ENCODE measurements at regions not wholly inside any gene's neighbourhood (a gene's known extent, or its start where the extent isn't known, plus 50 kb on each side); places are given as distances from the start of the nearest gene placed in this dataset.

GRCh38 chr20:56843817-56844216 is 214.7 kb downstream of the TFAP2C start:
- no peak overlapping the region for H3K4me3 Mint-ChIP-seq
- H3K4me1 Mint-ChIP-seq, result no peaks in the 10 kb centered on the region
- no peak for ATAC-seq
- no peak for DNase-seq
- H3K27ac Mint-ChIP-seq, result no peak overlapping the region
- peaks cover 2 to 5% of the 10 kb centered on the region in 2 donors for H3K9me3 Mint-ChIP-seq
- H3K27me3 Mint-ChIP-seq, result peaks cover 8% of the 10 kb centered on the region

DNA sequence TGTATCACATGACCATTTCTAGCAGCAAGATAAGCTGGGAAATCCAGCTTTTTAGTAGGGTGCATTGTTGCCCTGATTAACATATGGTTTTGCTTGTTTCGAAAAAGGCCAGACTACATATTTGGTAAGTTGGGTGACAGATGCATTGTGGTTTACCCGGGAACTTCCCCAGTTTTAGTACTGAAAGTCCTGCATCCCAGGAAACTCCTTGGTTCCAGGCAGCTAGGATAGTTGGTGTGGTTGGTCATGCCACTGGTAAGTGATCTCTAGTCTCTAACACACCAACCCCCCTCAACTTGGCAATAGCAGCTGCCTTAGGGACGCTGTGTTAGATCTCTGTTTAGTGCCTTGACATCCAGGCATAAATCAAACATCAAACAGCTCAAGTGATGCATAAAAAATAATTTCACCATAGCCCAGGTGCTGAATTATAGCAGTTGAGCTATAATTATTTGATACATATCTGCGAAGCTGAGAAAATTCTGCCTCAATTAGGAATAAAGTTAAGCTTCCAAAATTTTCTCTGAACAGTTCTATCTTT is 216.5 kb downstream of the TFAP2C start:
- no peak for DNase-seq
- Mint-ChIP-seq H3K9me3 (no peaks in the 10 kb centered on the region), H3K27me3 (peaks cover 8% of the 10 kb centered on the region), H3K4me1 (no peaks in the 10 kb centered on the region), H3K27ac (no peak overlapping the region), H3K4me3 (no peak overlapping the region)
- no peak for ATAC-seq

DNA sequence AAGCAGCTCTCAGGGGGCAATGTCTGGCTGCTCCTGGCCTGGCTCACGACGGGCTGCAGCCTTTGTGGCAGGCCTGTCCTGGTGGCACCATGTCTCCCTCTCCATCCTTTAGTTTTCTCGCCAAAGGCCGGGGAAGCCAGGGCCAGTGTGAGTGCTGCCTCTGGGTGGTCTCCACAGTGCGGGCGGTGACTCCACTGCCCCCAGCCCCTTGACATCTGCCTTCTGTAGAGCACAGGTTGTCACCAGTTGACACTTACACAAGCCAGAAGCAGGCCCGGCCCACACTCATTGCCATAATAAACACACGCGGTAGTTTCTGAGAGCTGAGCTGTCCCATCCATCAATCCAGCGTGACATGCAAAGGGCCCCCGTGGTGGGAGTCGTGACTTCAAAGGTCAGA is 219.5 kb downstream of the TFAP2C start:
- DNase-seq, result no peak
- H3K27ac Mint-ChIP-seq, result peak overlapping the region in 1 of 2 donors; percentile 49
- peaks cover 8% of the 10 kb centered on the region for H3K27me3 Mint-ChIP-seq
- H3K4me3 Mint-ChIP-seq, result no peak overlapping the region
- ATAC-seq, result no peak
- no peaks in the 10 kb centered on the region for H3K4me1 Mint-ChIP-seq
- H3K9me3 Mint-ChIP-seq, result no peaks in the 10 kb centered on the region

DNA sequence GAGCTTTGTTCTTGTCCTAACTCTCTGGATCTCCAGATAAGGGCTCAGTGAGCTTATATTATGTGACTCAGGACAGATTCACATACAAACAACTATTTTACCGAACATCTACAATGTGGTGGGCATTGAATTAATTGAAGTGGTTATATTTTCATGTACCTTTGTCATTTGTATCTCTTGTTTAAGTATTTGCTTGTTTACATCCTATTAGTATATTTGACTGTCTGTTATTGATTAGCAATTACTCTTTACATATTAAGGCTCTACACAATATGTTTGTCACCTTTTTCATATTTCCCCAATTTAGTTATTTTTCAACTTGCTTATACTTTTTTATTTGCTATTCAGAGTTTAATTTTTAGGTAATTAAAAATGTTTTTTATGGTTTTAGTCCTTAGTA is 222.4 kb downstream of the TFAP2C start:
- Mint-ChIP-seq H3K9me3 (no peaks in the 10 kb centered on the region), H3K4me1 (no peaks in the 10 kb centered on the region), H3K27me3 (peaks cover 8% of the 10 kb centered on the region), H3K27ac (no peak overlapping the region), H3K4me3 (no peak overlapping the region)
- ATAC-seq, result no peak
- no peak for DNase-seq

GRCh38 chr20:56855708-56856107 is 226.6 kb downstream of the TFAP2C start:
- ATAC-seq (no peak), DNase-seq (no peak)
- Mint-ChIP-seq H3K27ac (no peak overlapping the region), H3K4me1 (no peaks in the 10 kb centered on the region), H3K4me3 (no peak overlapping the region), H3K27me3 (peaks cover 15% of the 10 kb centered on the region), H3K9me3 (no peaks in the 10 kb centered on the region)

DNA sequence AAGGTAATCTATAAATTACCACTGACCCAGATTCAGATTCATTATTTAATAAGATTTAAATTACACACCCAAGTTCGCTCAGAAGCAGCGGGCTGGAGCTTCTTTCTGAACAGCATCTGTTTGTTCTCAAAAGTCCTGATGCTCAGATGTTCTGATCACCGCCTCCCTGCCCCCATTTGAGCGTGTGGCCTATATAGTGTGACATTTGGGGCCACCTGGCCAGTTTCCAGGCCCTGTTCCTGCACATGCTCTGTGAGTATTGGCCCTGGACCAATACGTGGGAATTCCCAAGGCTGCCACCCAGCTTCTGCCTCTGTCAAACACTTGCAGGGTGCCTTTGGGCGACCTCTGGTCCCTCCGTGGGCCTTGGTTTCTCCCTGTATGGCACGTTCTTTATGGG is 228.8 kb downstream of the TFAP2C start:
- ATAC-seq, result no peak
- DNase-seq, result no peak
- H3K27me3 Mint-ChIP-seq, result peaks cover 32% of the 10 kb centered on the region
- no peaks in the 10 kb centered on the region for H3K9me3 Mint-ChIP-seq
- no peak overlapping the region for H3K27ac Mint-ChIP-seq
- no peak overlapping the region for H3K4me3 Mint-ChIP-seq
- no peaks in the 10 kb centered on the region for H3K4me1 Mint-ChIP-seq

DNA sequence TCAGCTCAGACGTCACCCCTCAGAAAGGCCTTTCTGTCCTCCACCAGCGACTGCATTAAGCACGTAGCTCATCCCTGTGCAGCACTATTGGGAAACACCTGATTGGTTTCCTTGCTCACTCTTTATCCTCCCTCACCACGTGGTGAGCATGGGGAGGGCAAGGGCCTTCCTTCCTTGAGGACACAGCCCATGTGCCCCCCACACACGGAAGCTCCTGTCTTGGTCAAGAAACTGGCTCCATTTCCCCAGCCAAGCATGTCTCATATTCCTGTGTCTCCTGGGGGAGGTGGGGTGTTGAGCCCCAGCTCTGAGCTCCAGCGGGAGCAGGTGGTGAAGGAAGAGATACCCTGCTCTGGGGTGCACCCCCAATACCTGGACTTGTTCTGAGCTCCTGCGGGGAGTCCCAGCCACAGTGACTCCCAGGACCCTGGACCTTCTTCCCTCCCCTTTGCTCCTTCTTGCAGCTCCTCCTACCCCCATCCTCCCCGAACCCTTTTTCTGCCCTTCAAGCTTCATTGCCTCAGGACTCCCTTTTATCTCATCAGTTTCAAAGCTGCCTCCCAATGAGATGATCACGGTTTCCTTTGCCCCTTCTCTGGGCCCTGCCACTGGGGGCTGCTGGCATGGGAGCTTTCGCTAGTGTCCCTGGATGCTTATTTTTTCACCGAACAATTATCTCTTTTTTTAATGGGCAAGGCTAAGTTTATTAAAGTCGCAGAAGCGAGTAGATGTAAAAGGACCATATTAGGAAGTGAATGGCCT is 230.1 kb downstream of the TFAP2C start:
- Mint-ChIP-seq H3K4me1 (no peaks in the 10 kb centered on the region), H3K4me3 (no peak overlapping the region), H3K27ac (peak overlapping the region in 1 of 2 donors; percentile 36), H3K27me3 (peaks cover 42% of the 10 kb centered on the region), H3K9me3 (no peaks in the 10 kb centered on the region)
- ATAC-seq, result no peak
- DNase-seq, result no peak

GRCh38 chr20:56859801-56860261 is 230.7 kb downstream of the TFAP2C start:
- Mint-ChIP-seq H3K9me3 (no peaks in the 10 kb centered on the region), H3K4me1 (no peaks in the 10 kb centered on the region), H3K27ac (no peak overlapping the region), H3K4me3 (no peak overlapping the region), H3K27me3 (peaks cover 48% of the 10 kb centered on the region)
- DNase-seq, result no peak
- ATAC-seq, result no peak

GRCh38 chr20:56860413-56860812 is 231.3 kb downstream of the TFAP2C start:
- H3K9me3 Mint-ChIP-seq, result no peaks in the 10 kb centered on the region
- H3K4me1 Mint-ChIP-seq, result no peaks in the 10 kb centered on the region
- no peak overlapping the region for H3K27ac Mint-ChIP-seq
- ATAC-seq, result no peak
- no peak overlapping the region for H3K4me3 Mint-ChIP-seq
- H3K27me3 Mint-ChIP-seq, result peaks cover 48% of the 10 kb centered on the region
- no peak for DNase-seq

DNA sequence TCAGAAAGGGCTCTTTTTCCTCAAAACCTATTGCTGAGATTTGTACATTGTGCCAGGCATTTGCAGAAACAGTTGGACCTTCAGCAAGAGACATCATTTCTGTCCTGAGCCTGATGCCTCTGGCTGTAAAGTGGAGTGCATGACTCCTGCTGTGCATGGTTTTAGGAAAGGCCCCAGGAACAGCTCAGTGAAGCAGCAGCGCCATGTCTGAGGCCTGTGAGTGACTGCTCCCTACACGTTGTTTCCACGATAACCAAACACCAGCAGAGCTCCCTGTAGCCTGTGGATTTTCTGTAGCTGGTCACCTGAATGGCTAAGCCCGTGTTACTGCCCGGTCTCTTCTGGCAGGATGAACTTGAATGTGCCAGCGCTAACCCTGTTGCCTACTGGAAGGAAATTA is 232.5 kb downstream of the TFAP2C start:
- no peaks in the 10 kb centered on the region for H3K4me1 Mint-ChIP-seq
- H3K27me3 Mint-ChIP-seq, result peaks cover 48% of the 10 kb centered on the region
- no peaks in the 10 kb centered on the region for H3K9me3 Mint-ChIP-seq
- no peak overlapping the region for H3K4me3 Mint-ChIP-seq
- no peak overlapping the region for H3K27ac Mint-ChIP-seq
- ATAC-seq, result no peak
- DNase-seq, result no peak

DNA sequence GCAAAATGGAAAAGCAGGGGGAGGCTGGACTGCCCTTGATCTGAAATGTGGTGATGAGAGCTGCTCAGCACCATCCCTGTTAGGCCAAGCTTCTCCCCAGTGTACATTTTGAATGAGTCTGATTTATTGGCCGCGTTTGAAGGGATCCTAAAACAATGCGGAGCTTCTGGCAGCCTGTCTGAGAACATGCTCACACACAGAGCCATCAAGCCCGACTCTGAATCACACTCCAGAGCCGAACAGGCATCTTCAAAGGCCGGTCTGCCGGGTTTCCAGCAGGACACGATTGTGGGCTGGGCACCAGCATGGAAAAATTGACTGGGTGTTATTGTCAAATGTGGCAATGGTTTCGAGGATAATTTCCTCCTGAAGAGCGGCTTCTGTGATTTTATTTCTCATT is 235.9 kb downstream of the TFAP2C start:
- ATAC-seq, result no peak
- DNase-seq, result no peak
- peaks cover 40% of the 10 kb centered on the region for H3K27me3 Mint-ChIP-seq
- no peaks in the 10 kb centered on the region for H3K9me3 Mint-ChIP-seq
- no peaks in the 10 kb centered on the region for H3K4me1 Mint-ChIP-seq
- H3K27ac Mint-ChIP-seq, result no peak overlapping the region
- H3K4me3 Mint-ChIP-seq, result no peak overlapping the region

GRCh38 chr20:56867128-56867527 is 238.0 kb downstream of the TFAP2C start:
- H3K4me3 Mint-ChIP-seq, result no peak overlapping the region
- no peaks in the 10 kb centered on the region for H3K4me1 Mint-ChIP-seq
- no peak for DNase-seq
- no peaks in the 10 kb centered on the region for H3K9me3 Mint-ChIP-seq
- H3K27ac Mint-ChIP-seq, result no peak overlapping the region
- peaks cover 25% of the 10 kb centered on the region for H3K27me3 Mint-ChIP-seq
- no peak for ATAC-seq

DNA sequence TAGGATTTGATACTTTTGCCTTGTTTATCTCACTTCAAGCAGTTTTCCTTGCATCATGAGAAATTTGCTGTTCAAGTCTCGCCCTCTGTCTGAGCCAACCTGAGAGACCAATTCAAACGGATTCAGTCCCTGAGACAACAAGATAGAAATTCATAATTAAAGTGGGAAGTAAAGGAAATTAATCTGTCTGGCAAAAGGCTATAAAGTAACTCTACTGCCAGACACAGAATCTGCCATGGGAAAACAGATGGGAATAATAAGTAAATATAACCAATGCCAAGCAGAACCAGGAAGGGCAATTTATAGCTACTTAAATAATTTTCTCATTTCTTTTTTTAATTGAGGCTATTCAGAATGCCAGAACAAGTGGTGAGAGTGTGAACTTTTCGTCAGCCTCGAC is 239.6 kb downstream of the TFAP2C start:
- Mint-ChIP-seq H3K4me3 (no peak overlapping the region), H3K27me3 (peaks cover 11% of the 10 kb centered on the region), H3K9me3 (no peaks in the 10 kb centered on the region), H3K4me1 (no peaks in the 10 kb centered on the region), H3K27ac (no peak overlapping the region)
- no peak for DNase-seq
- ATAC-seq, result no peak

DNA sequence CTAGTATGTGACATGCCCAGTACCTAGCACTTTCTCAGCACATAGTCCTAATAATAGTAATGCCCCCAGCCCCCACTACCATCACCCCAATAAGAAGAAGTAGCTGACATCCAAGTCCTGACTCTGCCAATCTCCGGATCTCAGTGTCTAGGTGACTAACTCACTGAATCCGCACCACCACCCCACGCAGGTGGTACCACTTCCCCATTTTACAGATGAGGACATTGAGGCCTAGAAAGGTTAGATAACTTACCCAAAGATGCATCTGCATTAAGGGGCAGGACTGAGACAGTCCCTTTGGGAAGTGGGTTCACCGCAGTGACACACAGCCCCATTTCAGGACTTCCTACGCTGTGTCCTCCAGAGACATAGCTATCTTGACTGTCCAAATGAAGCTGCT is 241.2 kb downstream of the TFAP2C start:
- Mint-ChIP-seq H3K27ac (no peak overlapping the region), H3K4me3 (no peak overlapping the region), H3K27me3 (no peaks in the 10 kb centered on the region), H3K9me3 (no peaks in the 10 kb centered on the region), H3K4me1 (no peaks in the 10 kb centered on the region)
- no peak for ATAC-seq
- DNase-seq, result no peak

- Mint-ChIP-seq H3K9me3 (no peaks in the 10 kb centered on the region), H3K27me3 (no peaks in the 10 kb centered on the region), H3K27ac (no peak overlapping the region), H3K4me3 (no peak overlapping the region), H3K4me1 (no peaks in the 10 kb centered on the region)
- DNase-seq (no peak), ATAC-seq (no peak)
These were observed 242.6 kb downstream of the TFAP2C start for GRCh38 chr20:56871691-56872090.

DNA sequence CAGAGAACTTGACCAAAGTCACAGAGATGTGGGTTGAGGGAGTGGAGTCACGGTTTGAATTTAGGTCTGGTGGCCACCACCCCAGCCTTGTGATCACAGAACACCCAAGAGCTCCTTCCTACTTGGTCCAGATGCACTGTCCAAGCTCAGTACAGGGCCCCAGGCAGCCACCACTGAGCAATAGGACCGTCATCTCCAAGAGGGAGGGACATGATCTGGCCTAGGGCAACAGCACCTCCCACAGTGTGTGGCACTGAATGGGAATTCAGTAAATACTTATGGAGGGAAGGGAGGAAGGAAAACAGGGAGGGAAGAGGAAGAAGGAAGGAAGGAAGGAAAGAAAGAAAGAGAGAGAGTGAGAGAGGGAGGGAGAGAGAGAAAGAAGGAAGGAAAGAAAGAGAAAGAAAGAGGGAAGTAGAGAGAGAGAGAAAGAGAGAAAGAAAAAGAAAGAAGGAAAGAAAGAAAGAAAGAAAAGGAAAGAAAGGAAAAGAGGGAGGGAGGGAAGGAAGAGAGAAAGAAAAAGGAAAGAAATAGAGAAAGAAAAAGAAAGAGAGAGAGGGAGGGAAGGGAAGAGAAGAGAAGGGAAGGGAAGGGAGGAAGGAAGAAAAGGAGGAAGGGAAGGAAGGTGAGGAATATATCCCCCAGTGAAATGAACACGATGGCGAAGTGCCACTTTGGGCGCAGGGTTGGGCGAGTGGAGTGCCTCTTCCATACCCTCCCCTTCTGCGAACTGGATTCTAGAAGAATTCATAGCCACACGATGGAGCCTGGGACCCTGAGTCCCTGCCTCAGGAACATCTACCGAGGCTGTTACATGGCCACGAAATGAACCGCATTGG is 243.7 kb downstream of the TFAP2C start:
- no peak overlapping the region for H3K27ac Mint-ChIP-seq
- no peak overlapping the region for H3K4me3 Mint-ChIP-seq
- no peak for ATAC-seq
- no peak for DNase-seq
- no peaks in the 10 kb centered on the region for H3K27me3 Mint-ChIP-seq
- H3K4me1 Mint-ChIP-seq, result no peaks in the 10 kb centered on the region
- H3K9me3 Mint-ChIP-seq, result no peaks in the 10 kb centered on the region
